Endodermal cell (in vitro differentiated cells): ENCODE measurements at regions not wholly inside any gene's neighbourhood (a gene's known extent, or its start where the extent isn't known, plus 50 kb on each side); places are given as distances from the start of the nearest gene placed in this dataset.

ENCODE experiments used
- DNase-seq: peaks from one replicate; pipeline ENCODE4 v3.0.0-alpha.2; 2017
- H3K27ac ChIP-seq: 2 replicates; pipeline ENCODE4 v1.5.1; 2013; ENCODE audit warnings: mild to moderate bottlenecking, low read depth, low read length, moderate library complexity
- H3K27me3 ChIP-seq: 2 replicates; pipeline ENCODE4 v1.6.1; 2013; ENCODE audit warnings: mild to moderate bottlenecking, low read length, moderate library complexity; ENCODE audit not compliant: insufficient read depth, control insufficient read depth, poor library complexity, severe bottlenecking
- H3K36me3 ChIP-seq: 2 replicates; pipeline ENCODE4 v1.7.0; 2013; ENCODE audit warnings: mild to moderate bottlenecking, low read length, moderate library complexity; ENCODE audit not compliant: control insufficient read depth, insufficient read depth
- H3K4me1 ChIP-seq: one replicate; pipeline ENCODE4 v1.7.0; 2013; ENCODE audit warnings: low read length; ENCODE audit not compliant: control insufficient read depth, insufficient read depth
- H3K4me3 ChIP-seq: 2 replicates; pipeline ENCODE4 v1.5.1; 2013; ENCODE audit warnings: mild to moderate bottlenecking, low read length, moderate library complexity
- H3K9ac ChIP-seq: 2 replicates; pipeline ENCODE4 v1.6.1; 2013; ENCODE audit warnings: mild to moderate bottlenecking, low read length, moderate library complexity; ENCODE audit not compliant: poor library complexity, severe bottlenecking; ENCODE audit errors: extremely low read depth
- H3K9me3 ChIP-seq: 2 replicates; pipeline ENCODE4 v1.6.1; 2013; ENCODE audit warnings: mild to moderate bottlenecking, low read length, moderate library complexity; ENCODE audit not compliant: control insufficient read depth
- H3K27ac Mint-ChIP-seq: 2 replicates; pipeline ENCODE4 v1.8.0; 2020; ENCODE audit warnings: mixed read lengths
- H3K27me3 Mint-ChIP-seq: 2 replicates; pipeline ENCODE4 v1.8.0; 2021; ENCODE audit warnings: mild to moderate bottlenecking, mixed read lengths; ENCODE audit not compliant: insufficient read depth
- H3K36me3 Mint-ChIP-seq: 2 replicates; pipeline ENCODE4 v1.8.0; 2020; ENCODE audit warnings: low read depth, mixed read lengths
- H3K4me1 Mint-ChIP-seq: 2 replicates; pipeline ENCODE4 v1.8.0; 2020; ENCODE audit warnings: mixed read lengths
- H3K4me3 Mint-ChIP-seq: 2 replicates; pipeline ENCODE4 v1.8.0; 2020; ENCODE audit warnings: mild to moderate bottlenecking, moderate library complexity, mixed read lengths
- H3K9me3 Mint-ChIP-seq: 2 replicates; pipeline ENCODE4 v1.8.0; 2020; ENCODE audit warnings: mild to moderate bottlenecking, mixed read lengths
- WGBS, 2 experiments: methylation state at CpG; one replicate each; pipeline versions ENCODE4 v1.1.5 to v1.1.7; 2013; ENCODE audit warnings: missing lambda C conversion rate in 2 of 2, mixed read lengths in 1 of 2; ENCODE audit not compliant: insufficient coverage in 1 of 2, insufficient read length in 1 of 2; 5-methylcytosine and 5-hydroxymethylcytosine counted together
- TF ChIP-seq, protein P1 (sequence below): fragments of 200-600 bp; sonication (generic); conservative IDR thresholded peaks from 2 replicates; pipeline ENCODE4 v1.5.0; 2021; ENCODE audit warnings: antibody characterized with exemption, mild to moderate bottlenecking

DNA sequence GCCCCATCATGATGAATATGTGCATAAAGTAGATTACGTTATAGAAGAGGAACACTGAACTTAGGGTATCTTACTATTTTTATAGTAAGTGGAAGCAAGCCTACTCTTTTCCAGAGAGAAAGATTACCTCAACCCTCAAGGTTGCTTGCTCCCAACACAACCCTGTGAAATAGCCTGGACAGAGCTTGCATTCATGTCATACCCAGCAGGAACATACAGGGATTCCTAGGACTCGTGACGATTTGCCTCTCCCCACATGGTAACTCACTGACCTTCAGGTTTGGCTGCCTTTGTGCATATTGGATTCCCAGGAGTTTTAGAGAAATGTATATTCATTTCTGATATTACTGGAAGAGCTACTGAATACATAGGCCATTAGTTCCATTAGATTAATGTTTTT, 80.5 kb downstream of the BLTP1 start:
- DNase-seq = no peak
- Histone ChIP-seq H3K27me3 (no peaks in the 10 kb centered on the region), H3K4me3 (no peak overlapping the region), H3K36me3 (peaks cover 35% of the 10 kb centered on the region), H3K9me3 (no peaks in the 10 kb centered on the region), H3K9ac (no peak overlapping the region), H3K27ac (no peak overlapping the region), H3K4me1 (no peaks in the 10 kb centered on the region)
- Mint-ChIP-seq H3K27me3 (no peaks in the 10 kb centered on the region), H3K9me3 (no peaks in the 10 kb centered on the region), H3K4me1 (no peaks in the 10 kb centered on the region), H3K27ac (no peak overlapping the region), H3K4me3 (no peak overlapping the region), H3K36me3 (peaks cover 20% of the 10 kb centered on the region)
- TF ChIP-seq, protein P1, sequence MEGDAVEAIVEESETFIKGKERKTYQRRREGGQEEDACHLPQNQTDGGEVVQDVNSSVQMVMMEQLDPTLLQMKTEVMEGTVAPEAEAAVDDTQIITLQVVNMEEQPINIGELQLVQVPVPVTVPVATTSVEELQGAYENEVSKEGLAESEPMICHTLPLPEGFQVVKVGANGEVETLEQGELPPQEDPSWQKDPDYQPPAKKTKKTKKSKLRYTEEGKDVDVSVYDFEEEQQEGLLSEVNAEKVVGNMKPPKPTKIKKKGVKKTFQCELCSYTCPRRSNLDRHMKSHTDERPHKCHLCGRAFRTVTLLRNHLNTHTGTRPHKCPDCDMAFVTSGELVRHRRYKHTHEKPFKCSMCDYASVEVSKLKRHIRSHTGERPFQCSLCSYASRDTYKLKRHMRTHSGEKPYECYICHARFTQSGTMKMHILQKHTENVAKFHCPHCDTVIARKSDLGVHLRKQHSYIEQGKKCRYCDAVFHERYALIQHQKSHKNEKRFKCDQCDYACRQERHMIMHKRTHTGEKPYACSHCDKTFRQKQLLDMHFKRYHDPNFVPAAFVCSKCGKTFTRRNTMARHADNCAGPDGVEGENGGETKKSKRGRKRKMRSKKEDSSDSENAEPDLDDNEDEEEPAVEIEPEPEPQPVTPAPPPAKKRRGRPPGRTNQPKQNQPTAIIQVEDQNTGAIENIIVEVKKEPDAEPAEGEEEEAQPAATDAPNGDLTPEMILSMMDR = no peak
- WGBS, 2 experiments = 88 to 92% methylated on average over 2 to 3 of the region's 3 CpGs

DNA sequence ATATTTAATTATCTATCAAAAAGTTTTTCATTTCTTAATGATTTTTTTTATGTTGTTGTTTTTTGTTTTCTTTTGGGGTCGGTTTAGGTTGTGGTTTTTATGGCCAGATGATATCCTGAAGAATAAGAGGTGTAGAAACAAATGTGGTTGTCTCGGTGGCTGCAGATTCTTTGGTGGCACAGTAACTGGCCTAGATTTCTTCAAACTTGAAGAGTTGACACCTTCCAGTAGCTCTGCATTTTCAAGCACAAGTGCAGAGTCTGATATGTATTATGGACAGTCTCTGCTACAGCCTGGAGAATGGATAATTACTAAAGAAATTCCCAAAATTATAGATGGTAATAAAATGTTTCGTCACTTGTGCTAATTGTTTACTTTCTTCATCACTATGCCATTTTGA, 82.6 kb downstream of the BLTP1 start:
- H3K36me3 Mint-ChIP-seq = peaks cover 31% of the 10 kb centered on the region
- Histone ChIP-seq H3K27ac (no peak overlapping the region), H3K36me3 (peaks cover 40% of the 10 kb centered on the region), H3K27me3 (no peaks in the 10 kb centered on the region), H3K4me1 (no peaks in the 10 kb centered on the region), H3K9ac (no peak overlapping the region), H3K4me3 (no peak overlapping the region), H3K9me3 (no peaks in the 10 kb centered on the region)
- no peaks in the 10 kb centered on the region for H3K4me1 Mint-ChIP-seq
- TF ChIP-seq, protein P1 = no peak
- H3K27me3 Mint-ChIP-seq = no peaks in the 10 kb centered on the region
- 93 to 100% methylated on average over 1 to 3 of the region's 3 CpGs for WGBS, 2 experiments
- DNase-seq = no peak
- no peaks in the 10 kb centered on the region for H3K9me3 Mint-ChIP-seq
- no peak overlapping the region for H3K27ac Mint-ChIP-seq
- no peak overlapping the region for H3K4me3 Mint-ChIP-seq

DNA sequence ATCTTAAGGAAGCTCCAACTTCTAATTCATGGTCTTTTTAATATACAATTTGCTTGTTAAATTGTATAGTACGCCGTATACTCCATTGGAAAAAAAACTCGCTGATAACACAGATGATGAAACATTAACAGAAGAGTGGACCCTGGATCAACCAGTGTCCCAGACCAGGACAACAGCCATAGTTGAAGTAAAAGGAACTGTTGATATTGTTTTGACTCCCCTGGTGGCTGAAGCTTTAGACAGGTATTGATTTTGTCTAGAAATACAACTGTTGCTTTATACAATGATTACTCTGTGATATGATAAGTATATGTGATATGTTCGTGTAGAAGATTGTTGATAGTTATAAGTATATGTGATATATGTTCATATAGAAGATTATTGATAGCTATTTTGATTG, 91.7 kb downstream of the BLTP1 start:
- Mint-ChIP-seq H3K36me3 (peaks cover 27% of the 10 kb centered on the region), H3K9me3 (no peaks in the 10 kb centered on the region), H3K27me3 (no peaks in the 10 kb centered on the region), H3K4me3 (no peak overlapping the region), H3K27ac (no peak overlapping the region), H3K4me1 (no peaks in the 10 kb centered on the region)
- Histone ChIP-seq H3K9ac (no peak overlapping the region), H3K27ac (no peak overlapping the region), H3K4me3 (no peak overlapping the region), H3K9me3 (no peaks in the 10 kb centered on the region), H3K4me1 (no peaks in the 10 kb centered on the region), H3K27me3 (no peaks in the 10 kb centered on the region), H3K36me3 (peaks cover 48% of the 10 kb centered on the region)
- 95 to 100% methylated on average over 2 to 4 of the region's 4 CpGs for WGBS, 2 experiments
- TF ChIP-seq, protein P1 = no peak
- no peak for DNase-seq
